Activated T-cell treated with anti-CD3 and anti-CD28 coated beads, Interleukin-2, amount 50 U/mL, for 4 hours (primary cell): ENCODE measurements at regions not wholly inside any gene's neighbourhood (a gene's known extent, or its start where the extent isn't known, plus 50 kb on each side); places are given as distances from the start of the nearest gene placed in this dataset.

Experiments
- ATAC-seq, 2 donors: fragments of 200-7000 bp; cut with Tn5 transposase; one replicate each; pipeline ENCODE4 v1.10.0; 2021
- DNase-seq: peaks from one replicate; pipeline ENCODE4 v3.0.0-alpha.2; 2020
- H3K27me3 Mint-ChIP-seq: one replicate; pipeline ENCODE4 v1.8.0; 2021; ENCODE audit warnings: low read depth, mixed read lengths
- H3K36me3 Mint-ChIP-seq: one replicate; pipeline ENCODE4 v1.8.0; 2022; ENCODE audit warnings: mixed read lengths; ENCODE audit not compliant: insufficient read depth
- H3K4me1 Mint-ChIP-seq: one replicate; pipeline ENCODE4 v1.8.0; 2021; ENCODE audit warnings: low read depth, mixed read lengths
- H3K4me3 Mint-ChIP-seq: one replicate; pipeline ENCODE4 v1.8.0; 2021; ENCODE audit warnings: mild to moderate bottlenecking, moderate library complexity, mixed read lengths
- H3K9me3 Mint-ChIP-seq: one replicate; pipeline ENCODE4 v1.8.0; 2021; ENCODE audit warnings: mixed read lengths

DNA sequence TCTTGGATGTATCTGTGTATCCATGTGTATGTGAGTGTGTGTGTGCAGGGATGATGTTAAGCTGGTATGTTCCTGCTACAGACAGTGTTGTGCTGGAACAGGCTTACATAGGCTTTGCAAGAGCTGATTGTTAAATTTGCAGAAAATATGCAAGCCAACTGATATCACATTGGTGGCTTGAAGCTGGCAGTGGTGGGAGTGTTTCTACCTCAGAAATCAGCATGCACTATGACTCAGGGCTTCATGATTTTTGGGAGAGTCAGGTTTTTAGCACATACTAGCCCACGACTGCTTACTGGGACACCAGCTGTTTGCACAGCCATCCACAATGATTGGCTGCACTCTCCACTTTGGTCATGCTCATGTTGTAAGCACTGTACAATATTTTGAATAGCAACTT is 261.8 kb downstream of the DHX15 start:
- H3K9me3 Mint-ChIP-seq, result no peaks in the 10 kb centered on the region
- no peak for ATAC-seq
- no peaks in the 10 kb centered on the region for H3K4me1 Mint-ChIP-seq
- H3K4me3 Mint-ChIP-seq, result no peak overlapping the region
- no peak for DNase-seq
- H3K27me3 Mint-ChIP-seq, result no peaks in the 10 kb centered on the region
- H3K36me3 Mint-ChIP-seq, result no peaks in the 10 kb centered on the region

DNA sequence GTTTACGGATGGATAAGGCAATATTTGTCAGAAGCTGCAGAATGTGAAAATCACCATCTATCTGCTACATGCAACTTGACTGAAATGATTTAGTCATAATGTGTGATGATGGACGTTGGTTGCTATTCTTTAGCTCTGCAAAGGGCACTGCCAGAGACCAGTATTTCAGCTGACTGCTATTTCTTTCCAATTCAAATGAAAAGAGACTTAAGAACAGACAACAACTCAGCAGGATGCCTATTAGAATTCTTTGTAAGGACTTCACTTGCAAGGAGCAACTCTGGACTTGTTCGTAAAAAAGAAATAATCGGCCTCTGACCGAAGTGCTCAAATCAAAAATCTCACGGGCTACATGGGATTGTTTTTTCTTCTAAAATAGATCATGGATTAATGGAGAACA is 262.7 kb downstream of the DHX15 start:
- no peak for ATAC-seq
- H3K9me3 Mint-ChIP-seq, result no peaks in the 10 kb centered on the region
- DNase-seq, result no peak
- H3K27me3 Mint-ChIP-seq, result no peaks in the 10 kb centered on the region
- H3K4me1 Mint-ChIP-seq, result no peaks in the 10 kb centered on the region
- H3K36me3 Mint-ChIP-seq, result no peaks in the 10 kb centered on the region
- no peak overlapping the region for H3K4me3 Mint-ChIP-seq

DNA sequence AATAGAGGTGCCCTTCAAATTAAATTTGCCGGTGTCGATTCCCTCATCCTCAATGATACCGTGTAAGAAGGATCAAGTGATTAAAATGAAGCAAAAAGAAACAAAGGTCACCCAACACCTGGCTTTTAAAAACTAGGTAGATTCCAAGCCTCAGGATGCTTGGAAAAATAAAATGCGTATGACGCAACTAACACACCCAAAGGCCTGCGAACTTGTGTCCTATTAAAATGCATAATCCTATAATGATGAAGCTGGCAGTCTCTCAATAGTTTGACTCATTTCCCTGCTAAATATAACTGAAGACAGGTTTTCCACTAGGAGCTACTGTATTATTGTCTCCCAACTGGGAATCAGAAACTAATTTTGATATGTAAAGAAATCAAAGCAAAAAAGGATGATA is 263.2 kb downstream of the DHX15 start:
- H3K27me3 Mint-ChIP-seq, result no peaks in the 10 kb centered on the region
- ATAC-seq (no peak), DNase-seq (no peak)
- H3K4me3 Mint-ChIP-seq, result no peak overlapping the region
- no peaks in the 10 kb centered on the region for H3K4me1 Mint-ChIP-seq
- no peaks in the 10 kb centered on the region for H3K36me3 Mint-ChIP-seq
- no peaks in the 10 kb centered on the region for H3K9me3 Mint-ChIP-seq

DNA sequence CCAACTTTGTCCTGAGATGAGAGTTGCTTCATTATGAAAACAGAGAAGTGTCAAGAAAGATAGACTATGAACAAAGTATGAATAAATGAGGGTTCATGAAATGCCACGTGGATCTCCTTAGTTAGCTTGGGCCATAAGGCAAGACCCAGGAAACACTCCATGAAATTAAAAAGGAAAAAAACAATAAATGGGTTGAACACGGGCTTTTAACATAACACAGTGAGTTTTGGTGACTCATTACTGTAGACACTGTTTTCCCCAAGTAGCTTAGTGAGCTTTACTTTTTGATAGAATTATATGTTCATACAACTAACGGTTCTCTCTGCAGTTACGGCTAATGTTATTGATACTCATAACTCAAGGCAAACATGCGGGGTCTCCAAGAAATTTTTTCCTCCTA is 265.0 kb downstream of the DHX15 start:
- H3K36me3 Mint-ChIP-seq, result no peaks in the 10 kb centered on the region
- no peaks in the 10 kb centered on the region for H3K27me3 Mint-ChIP-seq
- H3K4me3 Mint-ChIP-seq, result no peak overlapping the region
- no peaks in the 10 kb centered on the region for H3K9me3 Mint-ChIP-seq
- DNase-seq (no peak), ATAC-seq (no peak)
- H3K4me1 Mint-ChIP-seq, result no peaks in the 10 kb centered on the region

DNA sequence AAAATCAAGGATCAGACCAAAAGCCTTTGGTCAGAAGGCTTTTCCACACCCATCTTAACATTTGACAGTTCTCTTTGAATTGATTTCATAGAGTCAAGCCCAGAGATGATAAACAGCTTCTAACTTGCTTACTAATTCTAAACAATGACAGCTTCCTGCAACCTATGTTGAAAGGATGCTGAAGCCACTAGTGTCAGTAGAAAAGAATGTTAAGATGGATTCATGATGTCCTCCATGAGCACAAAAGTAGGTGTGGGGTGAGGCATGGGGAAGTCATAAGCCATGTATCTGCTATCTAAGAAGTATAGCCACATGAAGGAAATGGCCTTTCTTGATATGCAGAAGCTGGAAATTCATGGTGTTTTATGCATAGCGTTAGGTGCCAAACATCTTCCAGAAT is 269.3 kb downstream of the DHX15 start:
- Mint-ChIP-seq H3K27me3 (no peaks in the 10 kb centered on the region), H3K4me3 (no peak overlapping the region), H3K36me3 (no peaks in the 10 kb centered on the region), H3K9me3 (no peaks in the 10 kb centered on the region), H3K4me1 (no peaks in the 10 kb centered on the region)
- no peak for ATAC-seq
- no peak for DNase-seq

DNA sequence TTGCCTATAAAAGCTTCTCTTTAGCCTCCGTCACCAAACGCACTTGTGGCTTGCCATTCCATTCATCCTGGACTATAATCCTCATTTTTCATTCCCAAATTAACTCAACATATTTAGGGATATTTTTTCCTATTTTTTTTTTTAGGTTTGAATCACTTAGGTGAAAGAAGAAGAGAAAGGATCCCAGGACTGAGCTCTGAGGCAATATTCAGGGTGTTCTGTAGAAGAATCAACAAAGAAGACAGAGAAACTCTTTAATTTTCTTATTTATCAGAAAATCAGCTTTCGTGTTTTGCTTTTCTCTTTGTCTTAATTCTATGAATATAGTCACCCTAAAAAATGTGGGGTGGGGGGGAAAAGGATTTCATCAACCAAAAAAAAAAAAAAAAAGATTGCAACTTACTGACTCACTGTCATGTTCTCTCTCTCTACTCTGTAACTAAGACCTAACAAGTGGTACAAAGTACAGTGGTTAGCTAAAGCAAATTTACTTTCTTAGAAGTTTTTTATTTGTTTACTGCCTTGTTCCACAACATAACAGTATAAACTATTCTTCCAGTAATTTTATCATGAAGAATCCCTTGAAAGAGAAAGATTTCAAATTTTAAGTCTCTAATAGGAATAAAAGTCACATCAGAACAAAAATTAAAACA is 272.0 kb downstream of the DHX15 start:
- DNase-seq, result no peak
- H3K36me3 Mint-ChIP-seq, result no peaks in the 10 kb centered on the region
- H3K27me3 Mint-ChIP-seq, result no peaks in the 10 kb centered on the region
- no peak overlapping the region for H3K4me3 Mint-ChIP-seq
- no peaks in the 10 kb centered on the region for H3K4me1 Mint-ChIP-seq
- peaks cover 3% of the 10 kb centered on the region for H3K9me3 Mint-ChIP-seq
- ATAC-seq, result no peak

DNA sequence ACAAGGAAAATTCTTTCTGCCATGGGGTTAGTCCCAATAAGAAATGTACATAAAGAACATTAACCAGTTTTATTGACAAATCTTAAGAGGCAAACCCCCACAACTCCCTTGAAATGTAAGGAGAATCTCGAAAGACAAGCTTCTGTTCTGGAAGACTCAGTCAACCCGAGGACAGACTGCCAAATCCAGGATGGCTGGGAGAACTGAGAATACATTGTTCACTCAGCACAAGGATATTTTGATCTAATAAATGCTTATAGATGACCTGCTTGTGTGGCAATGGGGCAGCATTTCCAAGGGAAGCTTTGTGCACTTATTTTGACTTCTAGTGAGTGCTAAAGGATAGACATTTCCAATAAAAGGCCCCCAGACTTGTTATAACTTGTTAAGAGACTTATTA is 280.4 kb downstream of the DHX15 start:
- no peak for ATAC-seq
- Mint-ChIP-seq H3K9me3 (peaks cover 1% of the 10 kb centered on the region), H3K27me3 (no peaks in the 10 kb centered on the region), H3K4me1 (no peaks in the 10 kb centered on the region), H3K36me3 (no peaks in the 10 kb centered on the region), H3K4me3 (no peak overlapping the region)
- no peak for DNase-seq

DNA sequence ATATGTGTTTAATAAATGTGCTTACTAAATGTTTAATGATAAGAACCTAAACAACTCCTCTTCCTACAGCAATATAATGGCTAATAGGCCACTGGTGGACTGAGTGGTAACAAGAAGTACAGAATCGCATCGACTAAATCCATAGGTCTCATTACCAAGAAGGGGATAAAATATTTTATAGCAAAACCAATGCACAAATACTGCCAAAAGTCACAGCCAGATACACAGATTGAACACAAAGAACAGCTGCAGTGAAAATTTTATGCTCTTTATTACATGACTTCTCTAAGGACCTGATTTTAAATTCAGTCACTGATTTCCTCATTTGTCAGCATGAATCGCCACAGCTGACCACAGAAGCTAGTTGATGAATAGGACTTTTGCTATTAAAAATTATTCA is 285.4 kb downstream of the DHX15 start:
- Mint-ChIP-seq H3K27me3 (no peaks in the 10 kb centered on the region), H3K4me1 (no peaks in the 10 kb centered on the region), H3K4me3 (no peak overlapping the region), H3K9me3 (no peaks in the 10 kb centered on the region), H3K36me3 (no peaks in the 10 kb centered on the region)
- ATAC-seq (no peak), DNase-seq (no peak)

DNA sequence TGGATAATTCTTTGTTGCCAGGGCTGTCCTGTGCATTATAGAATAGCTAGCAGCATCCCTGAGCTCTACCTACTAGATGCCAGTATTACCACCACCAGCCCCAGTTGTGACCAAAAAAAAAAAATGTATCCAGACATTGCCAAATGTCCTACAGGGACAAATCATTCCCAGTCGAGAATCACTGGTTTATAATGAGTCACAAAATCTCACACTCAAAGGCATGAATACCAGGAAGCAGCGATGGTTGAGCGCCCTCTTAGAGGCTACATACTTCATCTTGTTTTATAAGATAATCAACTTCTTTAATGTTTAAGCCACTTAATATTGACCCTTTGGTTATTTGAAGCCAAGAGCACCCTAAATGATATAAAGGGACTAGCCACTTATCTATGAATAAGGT is 297.3 kb downstream of the DHX15 start:
- Mint-ChIP-seq H3K4me1 (no peaks in the 10 kb centered on the region), H3K36me3 (no peaks in the 10 kb centered on the region), H3K4me3 (no peak overlapping the region), H3K27me3 (peaks cover 3% of the 10 kb centered on the region), H3K9me3 (peaks cover 9% of the 10 kb centered on the region)
- ATAC-seq (no peak), DNase-seq (no peak)

DNA sequence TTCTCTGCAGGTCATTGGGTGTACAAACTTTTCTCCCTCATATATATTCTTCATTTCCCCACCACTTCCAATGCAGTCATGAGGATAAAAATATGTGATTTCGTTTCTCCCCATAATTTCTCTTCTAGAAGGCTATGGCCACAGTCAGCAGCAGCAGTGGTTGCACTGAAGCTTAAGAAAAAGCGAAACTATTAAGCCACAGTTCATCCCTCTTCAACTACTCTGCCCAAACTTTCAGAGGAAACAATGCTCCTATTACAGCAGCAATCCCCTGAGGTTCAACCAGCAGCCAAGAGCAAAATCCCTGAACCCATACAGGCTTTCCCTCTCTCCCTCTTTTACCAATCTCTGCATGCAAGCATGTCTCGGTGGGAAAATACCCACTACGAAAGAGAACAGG is 298.6 kb downstream of the DHX15 start:
- H3K4me3 Mint-ChIP-seq, result no peak overlapping the region
- DNase-seq, result no peak
- no peak for ATAC-seq
- H3K27me3 Mint-ChIP-seq, result peaks cover 3% of the 10 kb centered on the region
- H3K9me3 Mint-ChIP-seq, result peaks cover 4% of the 10 kb centered on the region
- no peaks in the 10 kb centered on the region for H3K36me3 Mint-ChIP-seq
- H3K4me1 Mint-ChIP-seq, result no peaks in the 10 kb centered on the region

DNA sequence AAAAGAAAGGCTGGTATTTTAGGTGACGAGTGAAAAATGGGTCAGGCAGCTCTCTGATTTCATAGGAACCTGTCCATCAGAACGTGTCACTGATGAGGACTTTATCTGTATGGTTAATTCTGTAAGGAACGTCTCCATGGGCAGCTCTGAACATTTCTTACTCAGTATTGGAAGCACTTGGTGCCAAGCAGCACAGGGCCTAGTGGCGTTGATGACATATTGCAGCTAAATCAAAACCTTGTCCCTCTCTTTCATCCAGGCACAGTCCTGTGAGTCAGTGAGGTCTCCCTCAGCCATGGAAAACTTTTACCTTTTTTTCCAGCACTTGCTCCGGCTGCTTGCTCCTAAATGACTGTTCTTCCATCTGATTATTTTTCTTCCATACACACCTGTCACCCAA is 301.9 kb downstream of the DHX15 start:
- ATAC-seq, result no peak
- peaks cover 6% of the 10 kb centered on the region for H3K9me3 Mint-ChIP-seq

DNA sequence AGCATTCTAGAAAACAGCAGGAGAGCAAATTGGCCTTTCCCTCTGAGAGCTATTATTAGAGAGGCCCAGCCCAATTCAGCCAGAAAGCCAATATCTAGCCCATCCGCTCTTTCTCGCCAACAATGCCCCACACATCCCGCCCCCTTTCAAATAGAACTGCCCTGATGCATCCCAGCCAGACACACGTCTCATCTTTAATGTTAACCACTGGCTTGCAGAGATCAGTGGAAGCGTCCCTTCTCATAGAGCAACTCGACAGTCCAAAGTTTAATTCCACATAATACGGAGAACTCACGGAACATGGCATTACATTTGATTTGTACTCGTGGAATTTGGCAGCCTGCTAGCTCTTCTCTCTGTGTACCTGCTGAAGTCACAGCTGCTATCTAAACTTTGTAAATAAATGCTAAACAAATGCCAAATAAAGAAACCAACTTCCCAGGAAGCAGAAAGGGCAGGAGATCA is 304.4 kb downstream of the DHX15 start:
- no peak overlapping the region for H3K4me3 Mint-ChIP-seq
- peaks cover 3% of the 10 kb centered on the region for H3K27me3 Mint-ChIP-seq
- no peak for ATAC-seq
- no peaks in the 10 kb centered on the region for H3K36me3 Mint-ChIP-seq
- no peak for DNase-seq
- H3K9me3 Mint-ChIP-seq, result peaks cover 6% of the 10 kb centered on the region
- H3K4me1 Mint-ChIP-seq, result no peaks in the 10 kb centered on the region

More for the DNA sequence above, 301.9 kb downstream of the DHX15 start:
- H3K4me3 Mint-ChIP-seq, result no peak overlapping the region
- H3K27me3 Mint-ChIP-seq, result no peaks in the 10 kb centered on the region
- no peak for DNase-seq
- H3K4me1 Mint-ChIP-seq, result no peaks in the 10 kb centered on the region
- no peaks in the 10 kb centered on the region for H3K36me3 Mint-ChIP-seq

DNA sequence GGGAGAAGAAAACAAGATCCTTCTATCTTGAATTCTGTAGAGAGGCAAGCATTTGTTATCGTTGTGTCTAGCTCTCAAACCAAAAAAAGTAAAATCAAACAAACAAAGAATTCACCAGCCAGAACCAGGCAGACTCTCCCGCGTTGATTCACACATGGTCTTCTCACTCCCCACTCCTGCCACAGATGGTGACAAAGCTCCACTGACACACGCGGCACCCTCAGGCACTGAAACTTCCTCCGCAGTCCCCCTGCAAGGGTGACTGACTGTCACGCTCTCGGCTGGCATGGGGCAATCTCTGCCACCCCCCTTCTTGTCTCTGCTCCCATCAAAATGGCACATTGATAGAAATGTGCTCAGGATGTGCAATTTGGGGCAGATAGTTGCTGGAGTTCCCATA is 304.9 kb downstream of the DHX15 start:
- ATAC-seq (no peak), DNase-seq (no peak)
- Mint-ChIP-seq H3K36me3 (no peaks in the 10 kb centered on the region), H3K27me3 (peaks cover 3% of the 10 kb centered on the region), H3K4me3 (no peak overlapping the region), H3K9me3 (peaks cover 6% of the 10 kb centered on the region), H3K4me1 (no peaks in the 10 kb centered on the region)

DNA sequence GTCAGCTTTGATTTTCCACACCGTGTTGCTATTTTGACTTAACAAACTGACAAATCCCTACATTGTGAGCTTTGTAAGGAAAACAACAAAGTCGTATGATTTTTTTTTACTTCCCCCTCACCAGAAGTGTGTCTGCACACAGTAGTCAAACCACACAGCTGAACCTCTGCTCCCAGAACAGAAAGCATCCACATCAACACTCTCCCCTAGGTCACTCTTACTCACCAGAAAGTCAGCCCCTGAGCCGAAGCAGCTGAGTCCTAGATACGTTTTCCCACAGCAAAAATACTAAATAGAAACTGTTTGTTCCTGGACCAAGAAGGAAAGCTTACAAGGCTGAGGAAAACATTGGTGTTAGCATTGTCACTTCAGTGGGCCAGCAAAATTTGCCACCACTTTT is 305.7 kb downstream of the DHX15 start:
- Mint-ChIP-seq H3K36me3 (no peaks in the 10 kb centered on the region), H3K4me3 (no peak overlapping the region), H3K27me3 (peaks cover 3% of the 10 kb centered on the region), H3K9me3 (peaks cover 6% of the 10 kb centered on the region), H3K4me1 (no peaks in the 10 kb centered on the region)
- ATAC-seq, result no peak
- DNase-seq, result no peak

DNA sequence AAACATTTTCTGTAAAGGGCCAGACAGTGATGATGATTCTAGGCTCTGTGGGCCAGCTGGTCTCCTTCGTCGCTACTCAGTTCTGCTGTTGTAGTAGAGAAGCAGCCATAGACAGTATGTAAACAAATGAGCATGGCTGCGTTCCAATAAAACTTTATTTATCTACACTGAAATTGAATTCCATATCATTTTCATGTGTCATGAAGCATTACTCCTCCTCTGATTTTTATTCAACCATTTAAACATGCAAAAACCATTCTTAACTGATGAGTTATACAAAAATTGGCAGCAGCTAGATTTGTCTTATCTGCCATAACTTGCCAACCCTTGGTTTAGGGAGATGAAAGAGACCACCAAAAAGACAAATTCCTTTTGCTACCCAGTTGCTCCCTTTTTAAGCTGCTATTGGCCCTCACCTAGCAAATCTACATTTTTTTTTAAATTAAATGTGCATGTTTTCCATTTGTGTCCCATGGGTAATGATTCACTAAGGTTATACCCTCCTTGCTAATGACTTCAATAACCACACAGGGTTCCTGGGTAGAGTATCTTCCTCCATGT is 309.9 kb downstream of the DHX15 start:
- H3K4me3 Mint-ChIP-seq, result no peak overlapping the region
- no peaks in the 10 kb centered on the region for H3K4me1 Mint-ChIP-seq
- peaks cover 3% of the 10 kb centered on the region for H3K27me3 Mint-ChIP-seq
- peaks cover 3% of the 10 kb centered on the region for H3K9me3 Mint-ChIP-seq
- no peak for ATAC-seq
- DNase-seq, result no peak
- H3K36me3 Mint-ChIP-seq, result no peaks in the 10 kb centered on the region
